ENCODE measurements at regions not wholly inside any gene's neighbourhood (a gene's known extent, or its start where the extent isn't known, plus 50 kb on each side); places are given as distances from the start of the nearest gene placed in this dataset.

GRCh38 chr13:88526186-88526852 lies 855.1 kb downstream of the SLITRK5 start:
- H3K4me1 Mint-ChIP-seq = peaks cover 10% of the 10 kb centered on the region
- H3K4me2 ChIP-seq = no peak overlapping the region
- no peaks in the 10 kb centered on the region for H3K79me2 ChIP-seq (ENCODE audit: low read depth)
- no peaks in the 10 kb centered on the region for H3K36me3 ChIP-seq
- H3K4me1 ChIP-seq = peaks cover 9% of the 10 kb centered on the region
- H3K27me3 ChIP-seq = no peaks in the 10 kb centered on the region
- H3K36me3 Mint-ChIP-seq = no peaks in the 10 kb centered on the region
- H3K9me3 ChIP-seq (ENCODE audit: low read depth) = no peaks in the 10 kb centered on the region
- peaks cover 14% of the 10 kb centered on the region for H3K9me3 Mint-ChIP-seq
- H3K27ac Mint-ChIP-seq = peak overlapping the region; percentile 96
- H2AFZ ChIP-seq (replicated peaks) = peak overlapping the region; percentile 69
- H3K4me3 Mint-ChIP-seq = no peak overlapping the region
- no peak overlapping the region for H3K9ac ChIP-seq
- DNase-seq (ENCODE audit: low spot score) = peak; percentile 60
- peak overlapping the region; percentile 69 for H3K27ac ChIP-seq
- no peak for TF ChIP-seq CTCF (IDR thresholded peaks at IDR 0.05)
- TF ChIP-seq EZH2 (IDR thresholded peaks at IDR 0.05) = no peak
- no peak for TF ChIP-seq EZH2phosphoT487 (IDR thresholded peaks at IDR 0.05)
- H3F3A ChIP-seq (ENCODE audit: low read depth) = no peaks in the 10 kb centered on the region
- no peak overlapping the region for H3K4me3 ChIP-seq
- H3K27me3 Mint-ChIP-seq (ENCODE audit: insufficient read depth, low read depth) = no peaks in the 10 kb centered on the region
- H4K20me1 ChIP-seq (ENCODE audit: low read depth) = no peaks in the 10 kb centered on the region

DNA sequence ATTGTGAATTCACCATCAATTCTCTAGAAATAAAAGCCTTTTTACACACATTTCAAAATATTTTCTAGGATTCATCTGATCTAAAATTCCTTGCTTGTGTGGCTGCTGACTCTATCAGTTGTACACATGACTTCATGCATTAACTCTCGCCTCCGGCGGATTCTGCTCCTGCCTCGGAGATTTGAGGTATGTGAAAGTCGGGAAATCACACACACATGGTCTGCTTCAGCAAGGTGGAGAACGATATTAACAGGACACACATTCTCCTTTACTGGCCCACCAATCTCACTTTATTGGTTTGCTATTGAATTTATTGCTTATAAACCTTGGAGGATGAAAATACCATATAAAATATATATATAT lies 855.7 kb downstream of the SLITRK5 start:
- no peak overlapping the region for H3K4me3 ChIP-seq
- H3F3A ChIP-seq (ENCODE audit: low read depth) = no peaks in the 10 kb centered on the region
- no peaks in the 10 kb centered on the region for H3K9me3 ChIP-seq (ENCODE audit: low read depth)
- peaks cover 14% of the 10 kb centered on the region for H3K9me3 Mint-ChIP-seq
- no peaks in the 10 kb centered on the region for H3K27me3 ChIP-seq
- no peak overlapping the region for H3K9ac ChIP-seq
- H3K27ac ChIP-seq = peak overlapping the region; percentile 69
- no peaks in the 10 kb centered on the region for H3K36me3 ChIP-seq
- no peak overlapping the region for H3K4me3 Mint-ChIP-seq
- no peak for TF ChIP-seq CTCF (IDR thresholded peaks at IDR 0.05)
- TF ChIP-seq EZH2phosphoT487 (IDR thresholded peaks at IDR 0.05) = no peak
- TF ChIP-seq EZH2 (IDR thresholded peaks at IDR 0.05) = no peak
- no peak for DNase-seq (ENCODE audit: low spot score)
- no peaks in the 10 kb centered on the region for H4K20me1 ChIP-seq (ENCODE audit: low read depth)
- no peaks in the 10 kb centered on the region for H3K27me3 Mint-ChIP-seq (ENCODE audit: insufficient read depth, low read depth)
- H3K4me1 Mint-ChIP-seq = peaks cover 10% of the 10 kb centered on the region
- H3K79me2 ChIP-seq (ENCODE audit: low read depth) = no peaks in the 10 kb centered on the region
- no peaks in the 10 kb centered on the region for H3K36me3 Mint-ChIP-seq
- H3K27ac Mint-ChIP-seq = peak overlapping the region; percentile 96
- H3K4me2 ChIP-seq = no peak overlapping the region
- peak overlapping the region; percentile 69 for H2AFZ ChIP-seq (replicated peaks)
- H3K4me1 ChIP-seq = peaks cover 9% of the 10 kb centered on the region

GRCh38 chr13:88541994-88542393 lies 870.8 kb downstream of the SLITRK5 start:
- TF ChIP-seq EZH2 (IDR thresholded peaks at IDR 0.05) (no peak), CTCF (IDR thresholded peaks at IDR 0.05) (no peak), EZH2phosphoT487 (IDR thresholded peaks at IDR 0.05) (no peak)
- Histone ChIP-seq H3K27ac (no peak overlapping the region), H2AFZ (replicated peaks) (no peak overlapping the region), H3K4me2 (no peak overlapping the region), H3K27me3 (no peaks in the 10 kb centered on the region), H3K79me2 (ENCODE audit: low read depth) (no peaks in the 10 kb centered on the region), H3K4me1 (no peaks in the 10 kb centered on the region), H3K9me3 (ENCODE audit: low read depth) (no peaks in the 10 kb centered on the region), H3K4me3 (no peak overlapping the region), H4K20me1 (ENCODE audit: low read depth) (no peaks in the 10 kb centered on the region), H3K36me3 (no peaks in the 10 kb centered on the region), H3F3A (ENCODE audit: low read depth) (no peaks in the 10 kb centered on the region), H3K9ac (no peak overlapping the region)
- no peaks in the 10 kb centered on the region for H3K4me1 Mint-ChIP-seq
- no peaks in the 10 kb centered on the region for H3K9me3 Mint-ChIP-seq
- no peaks in the 10 kb centered on the region for H3K36me3 Mint-ChIP-seq
- DNase-seq (ENCODE audit: low spot score) = no peak
- no peaks in the 10 kb centered on the region for H3K27me3 Mint-ChIP-seq (ENCODE audit: insufficient read depth, low read depth)
- H3K27ac Mint-ChIP-seq = no peak overlapping the region
- H3K4me3 Mint-ChIP-seq = no peak overlapping the region

Measured in neural progenitor cell (in vitro differentiated cells).